ENCODE measurements at regions not wholly inside any gene's neighbourhood (a gene's known extent, or its start where the extent isn't known, plus 50 kb on each side); places are given as distances from the start of the nearest gene placed in this dataset.
A peak's percentile ranks its signal among the peaks of the same experiment; 100 is the strongest.

GRCh38 chr16:85991425-85991824, 92.5 kb downstream of the IRF8 start:
- DNase-seq = no peak

- DNase-seq = no peak
These were observed 92.9 kb downstream of the IRF8 start for GRCh38 chr16:85991856-85992255.

GRCh38 chr16:85992359-85992758, 93.4 kb downstream of the IRF8 start:
- DNase-seq = no peak

DNA sequence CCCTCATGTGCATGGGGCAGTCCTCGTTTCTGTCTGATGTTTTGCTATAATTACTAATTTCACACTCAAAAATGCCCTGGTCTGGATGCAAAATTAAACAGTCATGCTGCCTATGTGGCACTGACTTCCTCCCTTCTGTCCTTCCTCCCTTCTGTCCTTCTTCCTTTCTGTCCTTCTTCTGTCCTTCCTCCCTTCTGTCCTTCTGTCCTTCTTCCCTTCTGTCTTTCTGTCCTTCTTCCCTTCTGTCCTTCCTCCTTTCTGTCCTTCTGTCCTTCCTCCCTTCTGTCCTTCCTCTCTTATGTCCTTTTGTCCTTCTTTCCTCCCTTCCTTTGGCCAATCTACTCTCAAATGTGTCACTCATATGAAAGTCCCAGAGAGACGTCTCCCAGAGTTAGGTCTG, 93.8 kb downstream of the IRF8 start:
- no peak for DNase-seq

GRCh38 chr16:85994492-85995490, 95.8 kb downstream of the IRF8 start:
- DNase-seq = no peak

DNA sequence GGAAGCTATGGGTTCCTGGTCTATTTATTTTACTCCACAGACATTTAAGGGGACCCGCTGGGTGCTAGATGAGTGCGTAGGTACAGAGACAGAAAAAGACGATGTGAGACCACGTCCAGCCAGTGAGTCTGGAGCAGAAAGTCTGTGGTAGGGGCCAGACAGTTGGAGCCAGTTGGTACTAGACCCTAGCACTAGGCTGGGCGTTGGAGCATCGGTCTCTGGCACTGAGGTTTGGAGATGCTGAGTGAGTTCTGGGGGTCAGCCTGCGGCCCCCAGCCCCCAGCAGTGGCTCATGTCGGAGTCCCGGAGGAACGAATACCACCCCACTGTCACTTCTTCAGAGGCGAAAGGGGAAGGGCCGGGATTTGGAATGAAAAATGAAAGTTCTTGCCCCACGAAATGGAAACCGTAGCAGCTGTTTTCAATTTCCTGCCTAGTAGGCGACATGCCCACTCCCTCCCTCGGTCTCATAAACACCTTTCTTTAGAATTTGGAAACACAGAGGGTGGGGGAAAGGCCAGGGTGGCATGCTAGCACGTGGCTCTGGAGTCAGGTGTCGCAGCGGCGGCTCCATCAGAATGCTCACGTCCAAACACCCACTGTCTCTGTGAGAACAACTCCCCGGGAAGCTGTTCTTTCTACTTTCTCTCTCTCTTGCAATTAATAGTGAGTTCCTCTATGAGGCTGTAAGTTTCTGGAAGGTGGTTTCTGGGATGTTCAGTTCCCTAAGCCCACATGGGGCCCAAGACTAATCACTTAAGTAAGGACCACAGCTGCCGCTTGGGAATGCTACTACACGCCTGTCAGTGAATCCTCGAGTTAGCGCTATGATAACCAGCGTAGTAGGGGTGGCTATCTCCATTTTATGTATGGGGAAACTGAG, 96.8 kb downstream of the IRF8 start:
- no peak for DNase-seq

DNA sequence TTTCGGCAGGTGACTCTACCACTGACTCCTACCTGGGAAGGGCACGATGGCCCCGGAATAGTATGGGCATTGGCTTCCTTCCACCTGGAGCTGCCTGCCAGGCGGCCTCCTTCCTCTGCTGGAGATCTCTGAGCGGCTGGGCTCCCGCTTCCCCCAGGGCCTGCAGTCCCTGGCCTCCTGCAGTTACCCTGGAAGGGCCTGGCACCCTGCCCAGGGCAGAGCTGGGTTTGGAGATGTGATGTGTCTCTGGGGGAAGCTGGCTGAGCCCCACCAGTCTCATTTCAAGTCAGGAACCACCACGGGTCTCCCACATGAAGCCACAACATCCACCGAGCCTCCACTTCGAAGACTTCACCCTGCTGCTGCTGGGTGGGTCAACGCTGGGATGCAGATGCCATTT, 97.9 kb downstream of the IRF8 start:
- DNase-seq = no peak

DNA sequence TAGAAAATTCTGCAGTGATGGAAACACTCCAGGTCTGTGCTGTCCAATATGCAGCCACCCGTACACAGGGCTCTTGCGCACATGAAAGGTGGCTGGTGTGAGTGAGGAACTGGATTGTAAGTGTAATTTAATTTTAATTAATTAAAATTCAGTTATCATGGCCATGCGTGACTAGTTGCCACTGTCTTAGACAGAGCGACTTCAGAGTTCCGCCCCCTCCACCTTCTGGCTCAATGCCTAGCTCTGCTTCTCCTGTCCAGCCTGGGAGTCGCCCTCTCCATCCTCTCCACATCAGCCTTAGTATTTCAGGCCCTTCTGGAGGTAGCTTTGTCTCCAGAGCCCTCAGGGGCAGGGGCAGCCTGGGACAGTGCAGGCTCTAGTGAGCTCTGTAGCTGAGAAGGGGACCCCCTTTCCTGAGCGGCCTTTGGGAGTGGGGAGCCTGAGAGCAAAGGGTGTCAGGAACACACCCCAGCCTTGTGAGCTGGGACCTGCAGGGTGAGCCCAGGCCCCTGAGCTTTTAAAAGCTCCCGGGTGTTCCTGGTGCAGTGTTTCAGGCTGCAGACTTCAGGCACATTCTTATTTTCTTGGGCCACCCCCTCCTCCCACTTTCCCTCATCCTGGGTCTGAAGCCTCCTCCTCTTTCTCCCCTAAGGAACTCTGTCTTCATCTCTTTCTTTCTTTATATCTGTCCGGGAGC, 99.4 kb downstream of the IRF8 start:
- DNase-seq = no peak

DNA sequence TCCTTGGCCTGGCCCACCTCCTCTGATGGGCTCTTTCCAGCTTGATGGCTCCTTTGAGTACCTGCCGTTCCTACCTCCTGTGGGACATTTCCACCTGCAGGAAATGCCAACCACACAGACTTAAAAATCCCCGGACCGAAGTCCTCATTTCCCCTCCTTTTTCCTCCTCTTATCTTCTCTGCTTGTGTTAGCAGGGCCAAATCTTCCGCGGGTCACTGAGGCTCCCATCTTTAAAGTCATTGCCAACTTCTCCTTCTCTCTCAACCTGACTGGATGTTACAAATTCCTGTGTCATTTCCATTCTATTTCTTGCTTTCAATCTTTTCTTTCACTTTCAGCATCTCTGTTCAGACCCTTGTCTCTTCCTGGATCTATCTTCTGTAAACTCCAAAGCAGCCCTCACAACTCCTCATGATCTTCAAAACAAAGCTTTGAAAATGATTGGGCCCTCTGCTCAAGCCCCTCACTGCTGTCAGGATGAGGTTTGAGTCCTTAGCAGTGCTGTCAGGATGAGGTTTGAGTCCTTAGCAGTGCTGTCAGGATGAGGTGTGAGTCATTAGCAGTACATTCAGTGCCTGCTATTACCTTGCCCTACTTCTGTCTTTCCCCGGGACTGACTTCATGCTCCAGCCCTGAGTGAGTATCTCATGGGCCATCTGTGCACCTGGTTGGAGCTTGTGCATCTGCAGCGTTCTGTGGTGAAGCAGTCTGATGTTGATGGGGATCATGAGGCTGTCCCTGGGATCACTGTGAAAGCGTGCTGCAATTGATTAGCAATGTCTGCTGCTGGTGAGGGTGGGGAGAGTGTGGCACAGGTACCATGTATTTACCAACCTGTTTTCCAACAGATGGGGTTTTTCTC, 100.1 kb downstream of the IRF8 start:
- DNase-seq = no peak

- DNase-seq = no peak
These were observed 100.8 kb downstream of the IRF8 start for GRCh38 chr16:85999778-86000177.

- no peak for DNase-seq
These were observed 103.4 kb downstream of the IRF8 start for GRCh38 chr16:86002178-86002900.

DNA sequence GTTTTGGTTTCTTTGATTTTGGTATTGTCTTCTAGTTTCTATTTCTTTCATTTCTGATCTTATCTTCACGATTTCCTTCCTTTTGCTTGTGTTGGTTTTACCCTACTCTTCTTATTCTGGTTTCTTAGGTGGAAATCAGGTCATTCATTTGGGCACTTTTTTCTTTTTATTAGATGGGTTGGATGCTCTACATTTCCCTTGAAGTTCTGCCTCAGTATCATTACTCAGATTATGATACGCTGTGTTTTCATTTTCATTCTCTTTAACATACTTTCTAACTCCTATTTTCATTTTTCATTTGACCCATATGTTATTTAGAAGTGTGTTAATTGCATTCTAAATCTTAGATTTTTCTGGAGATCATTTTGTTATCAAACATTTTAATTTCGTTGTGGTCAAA, 108.6 kb downstream of the IRF8 start:
- no peak for DNase-seq

DNA sequence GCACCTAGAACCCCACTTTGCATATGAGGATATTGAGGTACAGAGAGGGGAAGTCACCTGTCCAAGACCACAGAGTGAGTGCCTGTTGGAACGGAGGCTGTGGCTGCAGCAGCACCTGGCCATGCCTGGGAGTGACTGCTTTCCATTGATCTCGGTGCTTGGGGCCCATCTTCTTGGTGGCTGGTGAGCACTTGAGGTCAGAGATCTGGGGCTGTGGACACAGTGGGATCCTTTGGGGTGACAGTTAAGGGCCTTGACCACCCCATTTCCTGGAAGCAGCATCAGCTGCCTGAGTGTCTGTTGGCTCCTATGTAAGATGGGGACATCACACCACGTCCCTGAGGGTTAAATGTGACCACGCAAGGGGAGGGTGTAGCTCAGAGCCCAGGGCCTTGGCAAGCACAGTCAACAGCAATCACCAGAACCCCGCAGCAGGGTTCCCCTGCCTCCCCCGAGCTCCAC, 111.7 kb downstream of the IRF8 start:
- no peak for DNase-seq

DNA sequence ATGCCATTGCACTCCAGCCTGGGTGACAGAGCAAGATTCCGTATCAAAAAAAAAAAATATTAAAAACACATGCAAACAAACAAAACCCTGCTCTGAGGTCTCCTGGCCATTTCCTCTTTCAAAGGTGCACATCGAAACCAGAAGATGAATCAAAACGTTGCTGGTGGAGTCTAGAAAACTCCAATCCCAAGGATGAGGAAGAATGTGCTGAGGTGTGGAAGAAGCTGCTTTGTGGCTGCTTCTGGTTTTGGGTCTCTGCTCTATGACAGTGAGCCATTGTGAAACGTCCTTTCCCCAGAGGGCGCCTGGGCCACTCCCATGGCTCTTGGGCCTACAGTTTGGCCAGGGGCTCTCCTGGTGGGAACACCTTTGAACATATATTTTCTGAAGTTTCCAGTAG, 112.6 kb downstream of the IRF8 start:
- DNase-seq = no peak

DNA sequence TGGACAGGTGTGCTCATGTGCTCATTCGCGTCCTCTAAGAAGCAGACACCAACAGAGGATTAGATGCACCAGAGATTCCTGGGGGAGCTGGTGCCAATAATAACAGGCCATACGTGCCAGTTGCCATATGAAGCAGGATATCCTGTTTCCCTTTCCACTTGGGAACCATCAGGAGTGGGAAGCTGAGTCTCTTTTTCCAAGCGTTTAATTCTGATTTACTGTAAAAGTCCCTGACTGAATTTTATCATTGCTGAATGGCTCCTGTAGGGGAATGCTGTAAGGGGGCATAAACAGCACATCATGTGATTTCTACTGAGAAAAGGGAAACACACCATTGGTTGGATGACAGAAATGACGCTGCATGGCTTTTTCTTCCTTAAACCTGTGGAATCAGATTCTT, 113.3 kb downstream of the IRF8 start:
- no peak for DNase-seq

DNA sequence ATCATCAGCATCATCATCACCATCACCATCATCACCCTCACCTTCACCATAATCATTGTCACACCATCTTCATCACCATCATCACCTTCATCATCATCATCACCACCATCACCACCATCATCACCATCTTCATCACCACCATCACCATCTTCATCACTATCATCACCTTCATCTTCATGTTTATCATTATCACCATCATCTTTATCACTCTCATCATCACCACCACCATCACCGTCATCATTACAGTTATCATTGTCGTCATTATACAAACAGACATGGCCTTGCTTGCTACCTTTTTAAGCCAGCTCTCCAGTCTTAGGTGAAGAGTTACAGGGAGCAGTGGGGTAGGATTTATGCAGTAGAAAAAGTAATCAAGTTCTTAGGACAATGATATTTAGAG, 114.9 kb downstream of the IRF8 start:
- DNase-seq = no peak

DNA sequence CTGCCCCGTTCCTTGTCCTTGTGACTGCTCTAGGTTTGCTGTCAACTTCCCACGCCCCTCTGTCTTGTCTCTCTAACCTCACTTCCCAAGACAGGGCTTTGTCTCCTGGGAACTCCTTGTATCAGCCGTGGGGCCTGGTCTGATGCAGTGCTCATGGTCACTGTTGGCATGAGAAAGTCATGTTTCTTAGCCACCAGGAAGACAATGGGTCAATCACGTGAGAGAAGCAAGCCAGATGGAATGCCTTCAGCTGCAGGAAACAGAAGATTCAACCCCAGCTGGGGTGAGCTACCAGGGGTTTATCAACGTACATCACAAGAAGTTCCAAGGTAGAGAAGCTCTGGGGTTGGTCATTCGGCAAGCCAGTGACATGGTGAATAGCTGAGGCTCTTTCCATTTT, 116.6 kb downstream of the IRF8 start:
- no peak for DNase-seq

DNA sequence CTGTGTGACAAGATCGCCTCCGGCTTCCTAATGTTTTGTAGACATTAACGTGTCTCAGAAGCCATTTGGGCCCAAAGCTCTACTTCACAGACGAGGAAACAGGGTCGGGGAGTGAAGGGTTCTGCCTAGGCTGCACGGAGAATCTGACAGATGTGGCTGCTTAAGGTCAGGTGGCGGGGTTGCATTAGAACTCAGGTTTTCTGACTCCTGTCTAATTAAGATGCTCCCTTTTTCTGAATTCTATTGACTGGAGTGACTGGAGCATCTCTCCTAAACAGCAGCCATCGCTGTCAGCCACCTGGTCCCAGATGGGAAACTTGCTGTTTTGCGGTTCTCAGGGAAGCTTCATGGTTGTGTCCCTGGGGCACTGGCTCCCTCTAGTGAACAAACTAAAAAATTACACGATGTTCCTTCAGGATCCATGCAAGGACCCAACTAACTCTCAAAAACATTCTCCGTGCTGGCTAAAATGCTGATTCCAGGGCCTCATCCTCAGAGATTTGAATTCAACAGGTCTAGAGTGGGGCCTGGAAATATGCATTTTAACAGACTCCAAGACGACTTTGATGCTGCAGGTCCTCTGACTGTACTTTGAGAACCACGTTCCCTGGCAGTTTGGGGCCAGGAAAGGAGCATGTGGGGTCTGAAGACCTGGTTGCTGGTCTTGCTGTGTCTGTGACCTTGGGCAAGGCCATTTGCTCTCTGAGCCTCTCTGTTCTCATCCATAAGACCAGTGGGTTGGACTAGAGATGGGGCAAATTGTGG, 117.4 kb downstream of the IRF8 start:
- DNase-seq = peak; percentile 42

GRCh38 chr16:86018071-86018470, 119.1 kb downstream of the IRF8 start:
- DNase-seq = no peak

DNA sequence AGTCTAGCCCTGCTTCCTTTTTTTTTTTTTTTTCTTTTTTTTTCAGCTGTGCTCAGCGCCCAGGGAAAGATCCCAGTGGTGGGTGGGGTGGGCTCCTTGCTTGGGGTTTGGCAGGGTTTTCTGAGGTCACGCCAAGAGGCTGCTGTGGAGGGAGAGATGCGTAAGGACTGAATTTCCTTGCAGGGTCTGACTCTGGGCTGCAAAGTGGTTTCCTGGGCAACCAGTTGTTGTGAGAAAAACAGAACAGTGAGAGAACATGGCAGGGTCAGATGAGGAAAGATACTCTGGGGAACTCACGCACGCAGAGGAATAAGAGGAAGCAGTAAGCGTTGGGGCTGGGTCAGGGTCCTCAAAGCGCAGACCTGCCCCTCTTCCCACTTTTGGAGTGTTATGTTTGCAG, 119.5 kb downstream of the IRF8 start:
- DNase-seq = no peak

GRCh38 chr16:86018941-86019340, 120.0 kb downstream of the IRF8 start:
- DNase-seq = no peak

All from NCI-H1105 (cell line).